Calu3 (cell line): ENCODE measurements at regions not wholly inside any gene's neighbourhood (a gene's known extent, or its start where the extent isn't known, plus 50 kb on each side); places are given as distances from the start of the nearest gene placed in this dataset.
"Not testable (repeated sequence)": the region's sequence is repeated elsewhere in the genome, so short reads cannot be mapped to it uniquely, and the experiment has no call there.

Experiments used
- BruUV-seq: library from RNA; stranded (reverse); fragments of 400-500 nt; replicated peaks from 2 replicates; lab custom pipeline; 2021; lab: Mats Ljungman, UMichigan
- CTCF ChIA-PET: fragments of 300-600 bp; sonication (Branson Sonifier 250); formaldehyde crosslinking; loops from one replicate; lab custom pipeline; 2022; ENCODE audit warnings: antibody characterized with exemption; lab: Charles Lee
- DNase-seq: peaks from one replicate; pipeline ENCODE4 v3.0.0; 2022
- H3K27ac Mint-ChIP-seq: one replicate; pipeline ENCODE4 v1.8.0; 2022; ENCODE audit warnings: mixed read lengths; ENCODE audit not compliant: unreplicated experiment
- H3K27me3 Mint-ChIP-seq: one replicate; pipeline ENCODE4 v1.8.0; 2022; ENCODE audit warnings: mixed read lengths; ENCODE audit not compliant: unreplicated experiment
- H3K36me3 Mint-ChIP-seq: one replicate; pipeline ENCODE4 v1.8.0; 2022; ENCODE audit warnings: mild to moderate bottlenecking, moderate library complexity, mixed read lengths; ENCODE audit not compliant: insufficient read depth, unreplicated experiment
- H3K4me1 Mint-ChIP-seq: one replicate; pipeline ENCODE4 v1.8.0; 2022; ENCODE audit warnings: mild to moderate bottlenecking, low read depth, mixed read lengths; ENCODE audit not compliant: unreplicated experiment
- H3K4me3 Mint-ChIP-seq: one replicate; pipeline ENCODE4 v1.8.0; 2022; ENCODE audit warnings: mild to moderate bottlenecking, low read depth, moderate library complexity, mixed read lengths; ENCODE audit not compliant: unreplicated experiment
- H3K9me3 Mint-ChIP-seq: one replicate; pipeline ENCODE4 v1.8.0; 2022; ENCODE audit warnings: low read depth, mixed read lengths; ENCODE audit not compliant: unreplicated experiment
- CTCF ChIP-seq: fragments of 200-600 bp; IDR thresholded peaks from one replicate; pipeline ENCODE4 v1.8.0; 2022; ENCODE audit warnings: antibody characterized with exemption; ENCODE audit not compliant: unreplicated experiment
- intact Hi-C: fragments of 100-400 bp; cut with micrococcal nuclease; formaldehyde crosslinking; loops from one replicate; pipeline ENCODE4 v1.10.0; 2022; ENCODE audit not compliant: unreplicated experiment

GRCh38 chr4:125794989-125795388 is 480.2 kb downstream of the FAT4 start:
- intact Hi-C loops, result no loop called here
- BruUV-seq, result no TSS peak

GRCh38 chr4:125796138-125796537 is 481.4 kb downstream of the FAT4 start:
- no peaks in the 10 kb centered on the region for H3K4me1 Mint-ChIP-seq
- no peak overlapping the region for H3K4me3 Mint-ChIP-seq
- no peak for DNase-seq
- no TSS peak for BruUV-seq
- no peak overlapping the region for H3K27ac Mint-ChIP-seq
- no peaks in the 10 kb centered on the region for H3K27me3 Mint-ChIP-seq
- H3K9me3 Mint-ChIP-seq, result no peaks in the 10 kb centered on the region
- intact Hi-C loops, result no loop called here
- CTCF ChIA-PET, result no interaction called here
- TF ChIP-seq CTCF, result no peak
- no peaks in the 10 kb centered on the region for H3K36me3 Mint-ChIP-seq

More at GRCh38 chr4:125794989-125795388, 480.2 kb downstream of the FAT4 start:
- Mint-ChIP-seq H3K4me1 (no peaks in the 10 kb centered on the region), H3K27ac (no peak overlapping the region), H3K36me3 (no peaks in the 10 kb centered on the region), H3K9me3 (no peaks in the 10 kb centered on the region), H3K27me3 (no peaks in the 10 kb centered on the region), H3K4me3 (no peak overlapping the region)
- CTCF ChIA-PET, result interaction anchor here (0.6 kb wide), 1 partner anchor 19 kb away, joined by 3 read pairs; no protein-coding TSS in a partner anchor
- TF ChIP-seq CTCF, result no peak
- no peak for DNase-seq

GRCh38 chr4:125797621-125798020 is 482.9 kb downstream of the FAT4 start:
- intact Hi-C loops, H3K27ac Mint-ChIP-seq, DNase-seq, H3K4me3 Mint-ChIP-seq, H3K27me3 Mint-ChIP-seq, H3K4me1 Mint-ChIP-seq, H3K36me3 Mint-ChIP-seq, H3K9me3 Mint-ChIP-seq, BruUV-seq: not testable (repeated sequence)
- CTCF ChIA-PET, result interaction anchor here (0.5 kb wide), 1 partner anchor 1188 kb away, joined by 3 read pairs; no protein-coding TSS in a partner anchor

- no TSS peak for BruUV-seq
- Mint-ChIP-seq H3K27me3 (no peaks in the 10 kb centered on the region), H3K4me3 (no peak overlapping the region), H3K9me3 (no peaks in the 10 kb centered on the region), H3K36me3 (no peaks in the 10 kb centered on the region), H3K27ac (no peak overlapping the region), H3K4me1 (no peaks in the 10 kb centered on the region)
- intact Hi-C loops, result no loop called here
- TF ChIP-seq CTCF, result no peak
- no peak for DNase-seq
- CTCF ChIA-PET, result no interaction called here
These were observed 486.6 kb downstream of the FAT4 start for GRCh38 chr4:125801373-125801772.

- no peak for DNase-seq
- intact Hi-C loops, result no loop called here
- Mint-ChIP-seq H3K27ac (no peak overlapping the region), H3K4me1 (no peaks in the 10 kb centered on the region), H3K9me3 (no peaks in the 10 kb centered on the region), H3K36me3 (no peaks in the 10 kb centered on the region), H3K27me3 (no peaks in the 10 kb centered on the region), H3K4me3 (no peak overlapping the region)
- CTCF ChIA-PET, result interaction anchor here (0.6 kb wide), 1 partner anchor 1915 kb away, joined by 3 read pairs; no protein-coding TSS in a partner anchor
- no TSS peak for BruUV-seq
- TF ChIP-seq CTCF, result no peak
These were observed 487.2 kb downstream of the FAT4 start for GRCh38 chr4:125801924-125802323.
